Keratinocyte (primary cell): ENCODE measurements at regions not wholly inside any gene's neighbourhood (a gene's known extent, or its start where the extent isn't known, plus 50 kb on each side); places are given as distances from the start of the nearest gene placed in this dataset.

Source experiments
- DNase-seq: peaks from one replicate; pipeline ENCODE4 v3.0.0-alpha.2; 2011; ENCODE audit warnings: low read depth, missing footprints, low spot score
- FAIRE-seq: peaks from 2 replicates; lab custom pipeline; 2011; peaks lifted over from hg19 to GRCh38; lab: Jason Lieb, UNC
- H2AFZ ChIP-seq: 2 replicates; pipeline ENCODE4 v1.6.0; 2012; ENCODE audit warnings: low read length, control low read depth, inconsistent platforms; ENCODE audit not compliant: control insufficient read depth
- H3K27ac ChIP-seq: 2 replicates; pipeline ENCODE4 v1.5.1; 2011; ENCODE audit warnings: low read length; ENCODE audit not compliant: control insufficient read depth, insufficient read depth
- H3K27me3 ChIP-seq: 3 replicates; pipeline ENCODE4 v1.6.0; 2011; ENCODE audit warnings: low read length; ENCODE audit not compliant: control insufficient read depth, insufficient read depth; ENCODE audit errors: extremely low read depth
- H3K36me3 ChIP-seq, 2 experiments: 2 replicates in 1 of 2; 3 replicates in 1 of 2; pipeline ENCODE4 v1.5.1; 2011; ENCODE audit warnings: low read length in 2 of 2, mild to moderate bottlenecking in 1 of 2; ENCODE audit not compliant: control insufficient read depth in 2 of 2, insufficient read depth in 2 of 2; ENCODE audit errors: extremely low read depth in 1 of 2
- H3K4me1 ChIP-seq: 3 replicates; pipeline ENCODE4 v1.5.1; 2011; ENCODE audit warnings: low read length; ENCODE audit not compliant: control insufficient read depth, insufficient read depth; ENCODE audit errors: extremely low read depth
- H3K4me2 ChIP-seq: 3 replicates; pipeline ENCODE4 v1.6.0; 2011; ENCODE audit warnings: low read depth, low read length; ENCODE audit not compliant: control insufficient read depth, insufficient read depth; ENCODE audit errors: extremely low read depth
- H3K4me3 ChIP-seq, 3 experiments: fragments of 200-600 bp in 1 of 3; sonication (generic) in 1 of 3; 2 replicates in 2 of 3; 3 replicates in 1 of 3; pipeline ENCODE4 v1.5.1; 2011 to 2016; ENCODE audit warnings: low read length in 3 of 3, mild to moderate bottlenecking in 3 of 3, control low read depth in 2 of 3, inconsistent platforms in 1 of 3, low read depth in 1 of 3, mixed read lengths in 1 of 3, mixed run types in 1 of 3, moderate library complexity in 1 of 3; ENCODE audit not compliant: control insufficient read depth in 2 of 3, insufficient read depth in 2 of 3; ENCODE audit errors: extremely low read depth in 1 of 3
- H3K79me2 ChIP-seq: 2 replicates; pipeline ENCODE4 v1.6.0; 2012; ENCODE audit warnings: low read length; ENCODE audit not compliant: control insufficient read depth, insufficient read depth
- H3K9ac ChIP-seq: 3 replicates; pipeline ENCODE4 v1.6.0; 2011; ENCODE audit warnings: low read length; ENCODE audit not compliant: control insufficient read depth, insufficient read depth; ENCODE audit errors: extremely low read depth
- H3K9me1 ChIP-seq: 3 replicates; pipeline ENCODE4 v1.6.0; 2011; ENCODE audit warnings: low read length; ENCODE audit not compliant: control insufficient read depth, insufficient read depth; ENCODE audit errors: extremely low read depth
- H3K9me3 ChIP-seq: 2 replicates; pipeline ENCODE4 v1.5.1; 2012; ENCODE audit warnings: low read depth, low read length; ENCODE audit not compliant: control insufficient read depth
- H4K20me1 ChIP-seq: 3 replicates; pipeline ENCODE4 v1.6.0; 2011; ENCODE audit warnings: low read length; ENCODE audit not compliant: control insufficient read depth, insufficient read depth; ENCODE audit errors: extremely low read depth
- CTCF ChIP-seq, 3 experiments: IDR thresholded peaks in 1 of 3; conservative IDR thresholded peaks in 1 of 3; optimal IDR thresholded peaks in 1 of 3; 2 replicates in 2 of 3; 3 replicates in 1 of 3; pipeline versions ENCODE3 to v1.5.1; 2011; ENCODE audit warnings: low read length in 3 of 3, mild to moderate bottlenecking in 3 of 3, moderate library complexity in 2 of 3, control low read depth in 1 of 3, inconsistent platforms in 1 of 3; ENCODE audit not compliant: insufficient read depth in 2 of 3; ENCODE audit errors: extremely low read depth in 1 of 3
- EZH2 ChIP-seq: IDR thresholded peaks from one replicate; pipeline ENCODE4 v1.6.1; 2012; ENCODE audit warnings: inconsistent platforms, mild to moderate bottlenecking, low read length, moderate library complexity
- dilution Hi-C: fragments of 300-500 bp; cut with MboI; formaldehyde crosslinking; loops from one replicate; pipeline ENCODE4 v1.7.0; 2020; ENCODE audit warnings: low sequenced_read_pairs; ENCODE audit not compliant: extremely low pct_ligation_motif_present

GRCh38 chr2:59568461-59568860 lies 985.0 kb downstream of the BCL11A start:
- no peaks in the 10 kb centered on the region for H3K9me3 ChIP-seq
- no peaks in the 10 kb centered on the region for H4K20me1 ChIP-seq
- H3K36me3 ChIP-seq, result no peaks in the 10 kb centered on the region
- DNase-seq (no peak), FAIRE-seq (no peak)
- H3K4me1 ChIP-seq, result no peaks in the 10 kb centered on the region
- dilution Hi-C loops, result no loop called here
- H2AFZ ChIP-seq, result no peak overlapping the region
- H3K27me3 ChIP-seq, result no peaks in the 10 kb centered on the region
- H3K9ac ChIP-seq, result no peak overlapping the region
- no peak for TF ChIP-seq CTCF (optimal IDR thresholded peaks at IDR 0.05 in 1 of 3, IDR thresholded peaks at IDR 0.05 in 1 of 3, conservative IDR thresholded peaks at IDR 0.05 in 1 of 3; ENCODE audit: extremely low read depth in 1 of 3, insufficient read depth in 2 of 3, low read length in 3 of 3)
- TF ChIP-seq EZH2, result no peak
- no peak overlapping the region for H3K4me3 ChIP-seq
- H3K4me2 ChIP-seq, result no peak overlapping the region
- H3K9me1 ChIP-seq, result no peaks in the 10 kb centered on the region
- H3K27ac ChIP-seq, result no peak overlapping the region
- no peaks in the 10 kb centered on the region for H3K79me2 ChIP-seq

GRCh38 chr2:59567151-59567550 lies 986.3 kb downstream of the BCL11A start:
- TF ChIP-seq EZH2 (no peak), CTCF (optimal IDR thresholded peaks at IDR 0.05 in 1 of 3, IDR thresholded peaks at IDR 0.05 in 1 of 3, conservative IDR thresholded peaks at IDR 0.05 in 1 of 3; ENCODE audit: extremely low read depth in 1 of 3, insufficient read depth in 2 of 3, low read length in 3 of 3) (no peak)
- no peaks in the 10 kb centered on the region for H3K27me3 ChIP-seq
- no peak overlapping the region for H3K4me3 ChIP-seq
- no peaks in the 10 kb centered on the region for H3K9me3 ChIP-seq
- no peaks in the 10 kb centered on the region for H3K4me1 ChIP-seq
- dilution Hi-C loops, result no loop called here
- no peaks in the 10 kb centered on the region for H3K9me1 ChIP-seq
- H4K20me1 ChIP-seq, result no peaks in the 10 kb centered on the region
- H3K27ac ChIP-seq, result no peak overlapping the region
- FAIRE-seq (no peak), DNase-seq (no peak)
- no peak overlapping the region for H3K9ac ChIP-seq
- H3K4me2 ChIP-seq, result no peak overlapping the region
- H3K36me3 ChIP-seq, result no peaks in the 10 kb centered on the region
- no peaks in the 10 kb centered on the region for H3K79me2 ChIP-seq
- H2AFZ ChIP-seq, result no peak overlapping the region
